ENCODE measurements at regions not wholly inside any gene's neighbourhood (a gene's known extent, or its start where the extent isn't known, plus 50 kb on each side); places are given as distances from the start of the nearest gene placed in this dataset.

DNA sequence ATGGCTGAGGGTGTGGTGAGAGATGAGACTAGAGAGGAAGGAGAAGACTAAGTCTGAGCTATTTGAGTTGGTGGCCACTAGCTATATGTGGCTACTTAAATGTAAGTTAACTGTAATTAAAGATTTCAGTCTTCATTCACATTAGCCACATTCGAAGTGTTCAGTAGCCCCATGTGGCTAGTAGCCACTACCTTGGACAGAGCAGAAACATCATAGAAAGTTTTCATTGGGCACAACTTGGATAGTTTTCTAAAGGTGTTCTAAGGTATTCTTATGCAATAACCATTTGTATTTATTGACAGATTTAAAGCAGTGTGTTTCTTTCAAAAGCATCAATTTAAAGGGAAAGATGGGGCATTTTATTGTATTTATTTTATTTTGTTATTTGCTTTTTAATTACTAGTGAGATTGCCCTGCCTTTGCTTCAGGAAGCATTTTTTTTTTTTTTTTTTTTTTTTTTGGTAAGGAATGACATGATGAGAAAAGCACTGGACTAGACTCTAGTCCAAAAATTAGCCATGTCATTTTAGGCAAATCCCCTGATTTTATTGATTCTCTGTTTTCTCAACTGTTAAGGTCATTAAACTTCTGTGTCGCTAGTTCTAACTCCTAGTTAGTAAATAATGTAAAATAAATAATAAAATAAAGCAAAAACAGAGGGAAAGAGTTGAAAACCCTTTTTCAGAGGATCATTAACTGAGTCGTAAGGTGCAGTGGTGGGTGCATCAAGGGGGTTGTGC lies 153.0 kb upstream of the ROBO2 start:
- H2AFZ ChIP-seq (ENCODE audit: low read depth, low read length): no peak overlapping the region
- no peak overlapping the region for H3K4me2 ChIP-seq (ENCODE audit: insufficient read depth, low read length)
- ATAC-seq (ENCODE audit: insufficient read depth, low read depth) (no peak), DNase-seq (no peak)
- H3K9me3 ChIP-seq (ENCODE audit: insufficient read depth, low read length, severe bottlenecking): no peaks in the 10 kb centered on the region
- no peaks in the 10 kb centered on the region for H3K27me3 ChIP-seq (ENCODE audit: insufficient read depth, low read length, poor library complexity)
- H3K4me1 ChIP-seq (ENCODE audit: insufficient read depth, low read length): no peaks in the 10 kb centered on the region
- no peak overlapping the region for H3K27ac ChIP-seq (ENCODE audit: low read length)
- no peaks in the 10 kb centered on the region for H4K20me1 ChIP-seq (ENCODE audit: insufficient read depth, low read length)
- no peak overlapping the region for H3K9ac ChIP-seq (ENCODE audit: low read depth, low read length)
- TF ChIP-seq EZH2 (IDR thresholded peaks at IDR 0.05; ENCODE audit: borderline replicate concordance, low read depth, low read length, severe bottlenecking): no peak
- TF ChIP-seq, protein P1, sequence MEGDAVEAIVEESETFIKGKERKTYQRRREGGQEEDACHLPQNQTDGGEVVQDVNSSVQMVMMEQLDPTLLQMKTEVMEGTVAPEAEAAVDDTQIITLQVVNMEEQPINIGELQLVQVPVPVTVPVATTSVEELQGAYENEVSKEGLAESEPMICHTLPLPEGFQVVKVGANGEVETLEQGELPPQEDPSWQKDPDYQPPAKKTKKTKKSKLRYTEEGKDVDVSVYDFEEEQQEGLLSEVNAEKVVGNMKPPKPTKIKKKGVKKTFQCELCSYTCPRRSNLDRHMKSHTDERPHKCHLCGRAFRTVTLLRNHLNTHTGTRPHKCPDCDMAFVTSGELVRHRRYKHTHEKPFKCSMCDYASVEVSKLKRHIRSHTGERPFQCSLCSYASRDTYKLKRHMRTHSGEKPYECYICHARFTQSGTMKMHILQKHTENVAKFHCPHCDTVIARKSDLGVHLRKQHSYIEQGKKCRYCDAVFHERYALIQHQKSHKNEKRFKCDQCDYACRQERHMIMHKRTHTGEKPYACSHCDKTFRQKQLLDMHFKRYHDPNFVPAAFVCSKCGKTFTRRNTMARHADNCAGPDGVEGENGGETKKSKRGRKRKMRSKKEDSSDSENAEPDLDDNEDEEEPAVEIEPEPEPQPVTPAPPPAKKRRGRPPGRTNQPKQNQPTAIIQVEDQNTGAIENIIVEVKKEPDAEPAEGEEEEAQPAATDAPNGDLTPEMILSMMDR (IDR thresholded peaks at IDR 0.05; ENCODE audit: borderline replicate concordance, extremely low read depth, low read length, poor library complexity, severe bottlenecking): no peak
- no peaks in the 10 kb centered on the region for H3K36me3 ChIP-seq (ENCODE audit: insufficient read depth, low read length)
- no peaks in the 10 kb centered on the region for H3K79me2 ChIP-seq (ENCODE audit: insufficient read depth, low read length)
- no peak overlapping the region for H3K4me3 ChIP-seq (ENCODE audit: low read depth in 1 of 2, low read length in 2 of 2)

DNA sequence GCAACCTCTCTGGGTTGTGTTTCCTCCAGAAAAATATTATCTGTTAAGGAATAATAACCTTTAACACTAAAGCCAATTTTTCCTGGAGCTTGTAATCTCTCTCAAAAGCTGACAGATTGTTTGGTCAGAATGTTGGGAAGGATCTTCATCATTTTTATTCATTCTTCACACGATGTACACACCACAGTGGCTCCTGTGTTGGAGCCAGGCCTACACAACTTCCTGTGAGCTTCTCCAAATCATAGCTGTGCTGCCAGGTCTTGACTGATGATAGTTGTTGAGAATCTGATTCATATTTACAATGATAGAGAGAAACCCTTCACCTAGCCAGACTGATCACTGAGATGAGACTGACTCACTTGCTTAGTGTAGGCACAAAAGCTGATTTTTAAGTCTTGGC lies 151.0 kb upstream of the ROBO2 start:
- Histone ChIP-seq H4K20me1 (ENCODE audit: insufficient read depth, low read length) (no peaks in the 10 kb centered on the region), H2AFZ (ENCODE audit: low read depth, low read length) (no peak overlapping the region), H3K9me3 (ENCODE audit: insufficient read depth, low read length, severe bottlenecking) (no peaks in the 10 kb centered on the region), H3K36me3 (ENCODE audit: insufficient read depth, low read length) (no peaks in the 10 kb centered on the region), H3K27me3 (ENCODE audit: insufficient read depth, low read length, poor library complexity) (no peaks in the 10 kb centered on the region), H3K4me1 (ENCODE audit: insufficient read depth, low read length) (no peaks in the 10 kb centered on the region), H3K27ac (ENCODE audit: low read length) (no peak overlapping the region), H3K4me2 (ENCODE audit: insufficient read depth, low read length) (no peak overlapping the region), H3K4me3 (ENCODE audit: low read depth in 1 of 2, low read length in 2 of 2) (no peak overlapping the region), H3K79me2 (ENCODE audit: insufficient read depth, low read length) (no peaks in the 10 kb centered on the region), H3K9ac (ENCODE audit: low read depth, low read length) (no peak overlapping the region)
- DNase-seq (no peak), ATAC-seq (ENCODE audit: insufficient read depth, low read depth) (no peak)
- no peak for TF ChIP-seq EZH2 (IDR thresholded peaks at IDR 0.05; ENCODE audit: borderline replicate concordance, low read depth, low read length, severe bottlenecking)
- TF ChIP-seq, protein P1 (IDR thresholded peaks at IDR 0.05; ENCODE audit: borderline replicate concordance, extremely low read depth, low read length, poor library complexity, severe bottlenecking): no peak

DNA sequence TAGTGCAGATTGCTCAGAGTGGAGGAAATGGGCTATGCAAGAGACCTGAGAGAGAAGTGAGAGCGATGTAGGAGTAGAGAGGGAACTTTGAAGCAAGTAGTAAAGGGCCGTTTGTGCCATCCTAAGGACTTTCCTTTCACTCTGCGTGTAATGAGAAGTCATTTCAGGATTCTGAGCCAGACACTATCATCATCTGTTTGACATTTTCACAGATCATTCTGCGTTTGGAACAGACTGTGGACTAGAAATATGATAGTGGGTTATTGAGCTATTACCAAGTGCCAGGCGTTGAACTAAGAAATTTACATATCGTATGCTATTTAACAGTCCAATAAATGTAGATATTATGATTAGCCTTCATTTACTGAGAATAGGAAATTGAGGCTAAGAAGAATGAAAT lies 150.0 kb upstream of the ROBO2 start:
- no peak for DNase-seq
- no peak for ATAC-seq (ENCODE audit: insufficient read depth, low read depth)

More for the DNA sequence above, 150.0 kb upstream of the ROBO2 start:
- H3K9ac ChIP-seq (ENCODE audit: low read depth, low read length): no peak overlapping the region
- H3K4me2 ChIP-seq (ENCODE audit: insufficient read depth, low read length): no peak overlapping the region
- no peak overlapping the region for H3K4me3 ChIP-seq (ENCODE audit: low read depth in 1 of 2, low read length in 2 of 2)
- TF ChIP-seq, protein P1 (IDR thresholded peaks at IDR 0.05; ENCODE audit: borderline replicate concordance, extremely low read depth, low read length, poor library complexity, severe bottlenecking): no peak
- no peak for TF ChIP-seq EZH2 (IDR thresholded peaks at IDR 0.05; ENCODE audit: borderline replicate concordance, low read depth, low read length, severe bottlenecking)
- no peak overlapping the region for H3K27ac ChIP-seq (ENCODE audit: low read length)
- no peaks in the 10 kb centered on the region for H3K79me2 ChIP-seq (ENCODE audit: insufficient read depth, low read length)
- H2AFZ ChIP-seq (ENCODE audit: low read depth, low read length): no peak overlapping the region
- H4K20me1 ChIP-seq (ENCODE audit: insufficient read depth, low read length): no peaks in the 10 kb centered on the region
- no peaks in the 10 kb centered on the region for H3K36me3 ChIP-seq (ENCODE audit: insufficient read depth, low read length)
- no peaks in the 10 kb centered on the region for H3K4me1 ChIP-seq (ENCODE audit: insufficient read depth, low read length)
- H3K9me3 ChIP-seq (ENCODE audit: insufficient read depth, low read length, severe bottlenecking): no peaks in the 10 kb centered on the region
- no peaks in the 10 kb centered on the region for H3K27me3 ChIP-seq (ENCODE audit: insufficient read depth, low read length, poor library complexity)

All from DND-41 (cell line).